ENCODE measurements at regions not wholly inside any gene's neighbourhood (a gene's known extent, or its start where the extent isn't known, plus 50 kb on each side); places are given as distances from the start of the nearest gene placed in this dataset.
A peak's percentile ranks its signal among the peaks of the same experiment; 100 is the strongest.

DNA sequence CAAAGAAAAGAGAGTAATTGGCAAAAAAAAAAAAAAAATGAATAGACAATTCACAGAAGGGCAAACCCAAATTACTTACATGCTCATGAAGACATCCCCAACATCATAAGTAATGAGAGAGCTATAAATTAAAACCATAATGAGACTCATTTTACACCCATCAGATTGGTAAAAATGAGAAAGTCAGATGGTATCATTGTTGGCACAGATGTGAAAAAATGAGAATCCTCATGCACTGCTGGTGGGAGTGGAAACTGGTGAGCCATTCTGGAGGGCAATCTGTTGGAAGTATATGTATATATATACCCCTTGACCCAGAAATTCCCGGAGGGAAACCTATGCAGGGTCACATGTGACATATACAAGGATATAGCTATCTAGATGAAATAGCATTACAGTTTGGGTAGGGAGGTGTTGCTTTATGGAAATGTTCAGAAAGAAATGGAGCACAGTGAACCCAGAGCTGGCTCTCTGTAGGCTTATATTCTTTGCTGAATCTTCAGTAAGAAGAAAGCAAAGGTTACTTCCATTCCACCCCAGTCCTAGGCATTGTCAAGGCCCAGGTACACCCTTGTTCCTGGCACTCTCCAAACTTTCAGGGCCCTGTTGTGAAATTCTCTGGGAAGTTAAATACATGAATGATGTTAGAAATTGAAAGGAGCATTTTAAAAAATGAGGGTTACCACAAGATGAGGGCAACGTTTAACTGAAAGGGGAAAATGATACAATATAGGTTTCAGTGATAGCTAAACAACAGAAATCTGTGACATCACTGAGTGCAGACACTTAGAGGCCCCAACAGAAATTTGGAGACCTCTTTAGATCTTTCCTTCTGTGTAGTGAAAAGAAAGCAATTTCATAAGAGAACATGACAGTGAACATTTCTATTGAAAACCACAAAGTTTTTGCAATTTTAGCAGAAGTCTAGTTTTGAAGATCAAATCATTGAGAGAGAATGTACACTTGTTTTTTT is 132.7 kb upstream of the TPRG1 start:
- no peak overlapping the region for H3K4me3 ChIP-seq (ENCODE audit: low read length)
- peak; percentile 33 for DNase-seq (ENCODE audit: low read depth, low spot score)

DNA sequence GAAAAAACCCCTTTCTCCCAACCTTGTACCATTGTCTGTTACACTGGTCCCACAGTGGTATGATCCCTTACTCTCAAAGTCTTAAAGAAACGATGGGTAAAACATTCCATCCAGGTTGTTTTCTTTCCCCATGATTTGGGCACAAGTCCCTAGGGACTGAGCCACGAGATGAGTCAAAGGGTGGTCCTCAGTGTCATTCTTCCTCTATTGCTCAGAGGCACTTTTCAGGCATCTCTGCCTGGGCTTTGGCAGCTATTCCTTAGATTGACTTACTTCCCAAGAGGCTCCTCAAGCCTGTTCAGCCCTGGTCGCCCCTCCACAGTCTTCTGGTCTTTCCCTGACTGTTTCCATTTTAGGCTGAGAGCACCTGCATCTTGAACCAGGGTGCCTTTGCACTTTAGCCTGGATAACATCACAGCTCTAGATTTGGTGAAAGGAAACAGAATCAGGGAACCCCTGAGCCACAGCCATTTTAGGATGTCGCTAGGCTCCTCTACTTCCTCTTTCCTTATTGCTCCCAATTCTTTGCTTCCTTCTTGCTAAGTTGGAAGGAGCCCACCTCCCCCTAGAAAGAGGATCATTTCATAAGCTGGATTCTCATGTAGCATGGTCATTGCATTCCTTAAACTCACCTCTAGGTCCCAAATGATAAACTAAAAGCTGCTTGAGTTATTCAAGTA is 131.0 kb upstream of the TPRG1 start:
- no peak for DNase-seq (ENCODE audit: low read depth, low spot score)
- no peak overlapping the region for H3K4me3 ChIP-seq (ENCODE audit: low read length)

DNA sequence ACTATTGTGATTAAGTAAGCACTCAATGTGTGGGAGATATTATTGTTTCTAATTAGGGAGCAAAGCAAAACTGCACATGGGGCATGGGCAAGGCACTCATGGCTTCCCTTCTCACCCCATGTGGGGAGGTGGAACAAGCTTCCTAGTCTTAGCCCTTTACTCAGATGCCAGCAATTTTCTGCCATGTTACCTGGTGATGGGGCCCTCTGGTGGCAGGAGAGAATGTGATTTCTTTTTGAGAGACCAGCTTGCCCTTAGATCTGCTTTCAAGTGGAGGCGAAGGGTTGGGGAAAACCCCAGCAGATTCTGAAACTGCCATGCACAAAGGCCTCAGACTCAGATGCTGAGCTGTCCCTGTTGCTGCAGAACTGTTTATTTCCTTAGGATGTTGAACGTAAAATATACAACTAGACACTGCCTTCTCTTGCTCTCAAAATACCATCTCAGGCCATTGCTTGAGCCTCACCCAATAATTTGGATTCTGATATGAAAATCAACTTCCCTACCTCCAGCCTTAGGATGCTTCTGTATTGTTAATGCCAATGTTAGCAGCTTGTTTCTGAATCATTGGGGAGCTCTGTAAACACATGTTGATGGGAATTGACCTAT is 130.2 kb upstream of the TPRG1 start:
- no peak overlapping the region for H3K4me3 ChIP-seq (ENCODE audit: low read length)
- DNase-seq (ENCODE audit: low read depth, low spot score) = peak; percentile 75

DNA sequence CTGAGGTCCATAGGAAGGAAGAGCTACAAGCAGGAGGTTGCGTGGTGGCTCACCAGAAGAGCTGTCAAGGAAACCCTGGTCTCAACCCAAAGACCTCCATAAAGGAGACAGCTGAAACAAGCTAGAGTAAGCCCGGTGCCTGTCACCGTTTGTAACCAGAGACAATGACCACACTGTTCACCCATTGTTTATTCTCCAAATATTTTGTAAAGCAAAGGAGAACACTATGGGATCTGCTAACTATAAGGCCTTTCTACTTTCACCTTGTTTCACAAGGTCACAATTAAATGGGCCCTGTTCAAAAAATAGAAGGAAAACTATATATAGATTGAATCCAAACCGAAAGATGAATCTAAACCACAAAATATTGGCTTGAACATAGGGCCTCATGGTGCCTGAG is 128.9 kb upstream of the TPRG1 start:
- H3K4me3 ChIP-seq (ENCODE audit: low read length) = no peak overlapping the region
- no peak for DNase-seq (ENCODE audit: low read depth, low spot score)

DNA sequence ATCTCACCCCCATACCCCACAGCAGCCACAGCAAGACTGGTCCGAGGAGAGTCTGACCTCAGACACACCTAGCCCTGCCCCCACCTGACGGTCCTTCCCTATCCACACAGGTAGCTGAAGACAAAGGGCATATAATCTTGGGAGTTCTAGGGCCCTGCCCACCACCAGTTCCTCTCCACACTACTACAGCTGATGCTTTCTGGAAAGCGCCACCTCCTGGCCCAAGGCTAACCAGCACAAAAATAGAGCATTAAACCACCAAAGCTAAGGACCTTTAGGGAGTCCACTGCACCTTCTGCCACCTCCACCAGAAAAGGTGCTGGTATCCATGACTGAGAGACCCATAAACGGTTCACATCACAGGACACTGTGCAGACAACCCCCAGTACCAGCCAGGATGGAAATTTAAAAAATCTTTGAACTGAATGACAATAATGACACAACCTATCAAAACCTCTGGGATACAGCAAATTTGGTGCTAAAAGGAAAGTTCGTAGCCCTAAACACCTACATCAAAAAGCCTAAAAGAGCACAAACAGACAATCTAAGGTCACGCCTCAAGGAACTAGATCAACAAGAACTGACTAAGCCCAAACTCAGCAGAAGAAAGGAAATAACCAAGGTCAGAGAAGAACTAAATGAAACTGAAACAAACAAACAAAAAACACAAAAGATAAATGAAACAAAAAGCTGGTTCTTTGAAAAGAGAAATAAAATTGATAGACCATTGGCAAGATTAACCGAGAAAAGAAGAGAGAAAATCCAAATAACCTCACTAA is 122.1 kb upstream of the TPRG1 start:
- no peak overlapping the region for H3K4me3 ChIP-seq (ENCODE audit: low read length)
- DNase-seq (ENCODE audit: low read depth, low spot score) = no peak

DNA sequence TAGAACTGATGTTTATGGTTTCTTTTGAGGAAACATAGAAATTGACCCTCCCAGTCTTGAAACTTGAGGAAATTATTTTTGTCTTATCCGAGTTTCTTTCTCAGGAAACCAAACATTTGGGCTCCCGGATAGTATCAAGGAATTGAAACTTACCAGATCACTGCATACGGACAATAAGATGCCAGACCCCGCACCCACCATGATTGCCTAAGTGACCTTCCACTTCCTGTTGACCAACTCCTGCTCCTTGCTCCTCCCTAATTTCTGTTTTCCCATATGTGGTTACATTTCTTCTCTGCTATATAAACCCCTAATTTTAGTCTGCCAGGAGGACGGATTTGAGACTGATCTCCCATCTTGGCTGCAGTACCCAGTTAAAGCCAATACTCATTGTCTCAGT is 118.4 kb upstream of the TPRG1 start:
- no peak for DNase-seq (ENCODE audit: low read depth, low spot score)
- H3K4me3 ChIP-seq (ENCODE audit: low read length) = no peak overlapping the region

DNA sequence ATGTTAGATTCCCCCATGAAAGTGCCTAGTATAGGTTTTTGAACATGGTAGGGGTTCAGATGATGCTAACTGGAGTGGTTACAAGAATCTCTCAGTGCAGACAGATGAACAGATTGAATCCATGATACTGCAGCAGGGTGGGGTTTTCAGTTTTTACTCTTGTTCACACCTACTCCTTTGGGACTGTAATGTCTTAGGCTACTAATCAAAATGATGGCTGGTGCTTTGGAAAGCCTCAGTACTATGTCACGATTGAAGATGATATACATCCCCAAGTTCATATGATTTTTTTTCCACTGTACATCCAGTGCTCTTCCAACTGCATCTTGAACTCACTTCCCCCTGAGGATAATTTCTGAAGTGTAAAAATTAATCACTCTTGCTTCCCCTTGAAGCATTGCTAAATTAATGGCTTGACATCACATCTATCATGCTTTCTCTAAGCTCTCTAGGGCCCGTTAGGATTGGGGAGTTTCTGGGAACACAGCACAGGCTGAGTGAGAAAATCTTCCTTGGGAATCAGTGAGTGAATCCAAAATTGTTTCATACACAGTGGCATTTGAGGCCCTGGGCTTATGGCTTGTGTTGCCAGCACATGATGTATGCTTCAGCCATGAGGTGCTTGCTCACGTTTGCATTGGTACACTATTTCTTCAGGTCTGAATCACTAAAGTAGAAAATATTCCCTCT is 115.0 kb upstream of the TPRG1 start:
- DNase-seq (ENCODE audit: low read depth, low spot score) = no peak
- H3K4me3 ChIP-seq (ENCODE audit: low read length) = no peak overlapping the region

DNA sequence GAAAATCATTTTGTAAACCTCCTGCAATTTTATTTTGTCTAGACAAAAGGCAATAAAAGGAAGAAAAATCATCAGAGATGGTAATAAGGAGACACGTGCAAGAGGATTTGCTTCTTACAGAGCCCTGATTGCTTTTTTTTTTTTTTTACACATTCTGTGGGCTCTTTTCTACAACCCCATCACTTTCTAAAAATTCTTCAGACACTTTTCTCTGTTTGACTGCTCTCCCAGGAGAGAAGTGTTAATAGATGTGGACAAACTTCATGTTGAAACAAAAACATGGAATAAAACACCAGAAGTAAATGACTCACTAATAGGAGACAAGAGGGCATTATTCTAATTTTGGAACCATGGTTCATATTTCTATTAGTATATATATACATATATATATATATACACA is 114.4 kb upstream of the TPRG1 start:
- H3K4me3 ChIP-seq (ENCODE audit: low read length) = no peak overlapping the region
- no peak for DNase-seq (ENCODE audit: low read depth, low spot score)

DNA sequence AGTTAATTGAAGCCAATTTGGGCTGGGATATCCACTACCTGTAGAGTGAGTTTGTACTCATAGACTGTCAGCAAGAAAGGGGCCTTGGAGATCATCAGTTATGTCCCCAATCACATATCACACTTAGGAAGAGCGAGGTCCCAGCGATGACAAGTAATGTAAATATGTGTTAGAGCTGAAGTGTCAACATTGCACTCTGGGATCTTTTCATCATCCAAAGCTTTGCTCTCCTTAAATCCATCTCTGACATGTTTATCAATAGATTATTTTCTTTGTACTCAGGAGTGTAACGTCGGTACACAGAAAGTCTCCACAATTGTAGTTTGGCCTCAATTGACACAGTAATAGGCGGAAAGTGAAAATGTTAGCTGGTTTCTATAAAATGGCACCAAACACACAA is 113.7 kb upstream of the TPRG1 start:
- no peak overlapping the region for H3K4me3 ChIP-seq (ENCODE audit: low read length)
- DNase-seq (ENCODE audit: low read depth, low spot score) = no peak

DNA sequence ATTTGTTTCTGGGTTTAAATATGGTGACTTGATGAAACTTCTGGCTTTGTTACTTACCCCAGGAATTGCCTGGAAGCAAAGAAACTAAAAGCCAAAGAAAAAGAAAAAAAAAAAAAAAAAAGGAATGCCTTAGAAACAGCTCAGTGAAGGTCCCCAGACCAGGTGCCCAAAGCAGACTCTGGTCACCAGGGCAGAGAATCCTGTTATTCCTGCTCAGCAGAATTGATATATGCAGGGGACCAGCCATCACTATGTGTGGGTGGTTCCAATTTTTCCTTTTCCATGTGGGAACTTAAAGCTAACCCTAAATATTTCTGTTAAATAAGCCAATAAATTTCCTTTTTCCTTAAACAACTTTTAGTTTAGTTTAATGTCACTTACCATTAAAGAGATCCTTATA is 100.8 kb upstream of the TPRG1 start:
- H3K4me3 ChIP-seq (ENCODE audit: low read length) = no peak overlapping the region
- no peak for DNase-seq (ENCODE audit: low read depth, low spot score)

DNA sequence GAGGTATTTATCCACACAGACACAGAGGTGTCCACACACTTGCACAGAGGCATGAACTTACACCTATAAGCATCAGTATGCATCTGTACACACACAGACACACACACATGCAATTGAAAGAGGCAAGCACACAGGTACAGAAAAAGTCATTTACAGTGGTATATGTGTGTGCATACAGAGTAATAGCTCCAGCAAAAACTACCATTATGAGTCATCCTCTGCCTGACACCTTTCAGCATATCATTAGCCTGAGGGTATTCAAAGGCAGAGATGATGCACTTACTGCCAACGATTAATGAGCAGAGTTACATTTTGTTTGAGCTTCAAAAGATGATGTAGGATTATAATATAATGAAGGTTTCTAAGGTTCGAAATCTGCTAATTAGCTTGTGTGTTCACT is 100.3 kb upstream of the TPRG1 start:
- no peak for DNase-seq (ENCODE audit: low read depth, low spot score)
- no peak overlapping the region for H3K4me3 ChIP-seq (ENCODE audit: low read length)

DNA sequence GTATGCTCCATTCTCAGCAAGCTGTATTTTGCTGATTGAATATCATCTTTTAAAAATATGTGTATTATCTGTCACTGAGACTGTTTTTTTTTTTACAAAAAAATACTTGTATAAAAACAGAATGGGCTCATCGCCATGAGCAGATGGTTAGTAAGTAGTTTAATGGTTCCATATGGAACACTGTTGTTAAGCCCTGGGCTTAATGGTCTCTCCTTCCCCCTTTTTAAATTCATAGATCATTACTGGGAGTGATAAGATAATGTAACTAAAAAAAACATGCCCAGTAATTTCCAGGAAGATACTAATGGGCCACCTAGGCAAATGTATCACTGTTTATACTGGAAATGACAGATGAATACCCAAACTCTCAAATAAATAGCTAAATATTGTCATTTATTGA is 95.3 kb upstream of the TPRG1 start:
- no peak overlapping the region for H3K4me3 ChIP-seq (ENCODE audit: low read length)
- DNase-seq (ENCODE audit: low read depth, low spot score) = no peak

DNA sequence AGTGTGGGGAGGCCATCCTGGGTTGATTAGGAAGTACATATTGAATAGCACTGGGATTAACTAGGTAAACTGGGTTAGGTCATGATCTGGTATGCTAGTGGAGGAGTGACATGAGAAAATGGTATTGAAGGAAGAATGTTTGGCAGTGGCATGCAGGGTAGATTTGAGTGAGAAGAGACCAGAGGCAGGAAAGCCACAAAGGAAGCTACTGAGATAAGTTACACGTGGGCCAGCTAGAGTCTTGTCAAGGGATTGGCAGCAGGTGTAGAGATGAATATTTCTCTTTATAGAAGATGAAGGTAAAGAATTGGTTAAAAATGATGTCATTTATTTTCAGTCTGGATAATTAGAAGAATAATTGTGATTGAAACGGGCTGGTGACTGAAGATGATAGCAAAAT is 91.0 kb upstream of the TPRG1 start:
- H3K4me3 ChIP-seq (ENCODE audit: low read length) = no peak overlapping the region
- no peak for DNase-seq (ENCODE audit: low read depth, low spot score)

DNA sequence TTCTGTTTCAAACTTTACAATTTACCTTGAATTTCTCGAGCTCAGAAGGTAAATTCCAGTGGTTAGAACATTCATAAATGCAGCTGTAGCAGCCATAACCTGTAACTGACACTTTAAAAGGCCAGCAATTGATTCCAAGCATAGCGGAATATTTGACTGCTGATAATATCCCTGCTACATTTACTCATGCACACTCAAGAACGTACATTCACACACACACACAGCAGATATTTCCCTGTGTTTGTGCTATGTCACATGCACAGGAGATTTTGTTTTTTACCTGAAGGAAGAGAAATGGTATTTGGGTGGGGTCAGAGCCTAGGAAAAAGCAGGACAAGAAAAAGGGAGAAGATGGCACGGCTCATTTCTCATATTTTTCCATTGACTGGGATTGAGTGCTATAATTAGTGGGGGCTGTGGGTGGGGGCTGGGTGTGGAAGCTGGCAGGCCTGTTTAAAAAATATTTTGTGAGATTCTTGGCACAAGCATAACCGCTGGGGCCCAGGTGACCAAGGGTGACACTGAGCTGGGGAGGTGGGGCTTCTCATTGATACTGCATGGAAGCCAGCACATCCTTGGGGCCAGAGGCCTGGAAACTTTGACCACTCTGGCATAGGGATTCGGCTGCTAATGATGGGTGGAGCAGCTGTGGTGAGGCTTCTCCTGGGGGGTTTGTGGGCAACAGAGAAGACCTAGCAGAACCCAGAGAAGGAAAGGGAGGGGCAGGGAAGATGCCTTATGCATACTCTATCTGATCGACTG is 88.9 kb upstream of the TPRG1 start:
- H3K4me3 ChIP-seq (ENCODE audit: low read length) = no peak overlapping the region
- no peak for DNase-seq (ENCODE audit: low read depth, low spot score)

DNA sequence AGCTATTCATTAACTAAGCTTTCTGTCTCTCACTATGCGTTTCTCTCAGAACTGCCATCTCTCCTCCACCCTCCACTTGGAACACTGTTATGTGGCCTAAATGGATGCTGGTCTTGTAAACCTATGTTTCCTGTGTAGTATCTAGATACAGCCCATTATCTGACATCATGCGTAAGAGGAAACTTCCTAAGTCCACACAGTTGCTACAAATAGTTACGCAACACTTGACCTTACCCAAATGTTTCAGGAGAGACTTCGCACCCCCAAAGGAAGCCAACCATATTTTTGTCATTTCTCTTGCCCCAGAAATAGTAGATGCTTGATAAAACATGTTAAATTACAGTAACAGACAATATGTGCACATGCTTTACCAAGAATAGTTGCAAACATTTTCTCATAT is 87.2 kb upstream of the TPRG1 start:
- DNase-seq (ENCODE audit: low read depth, low spot score) = no peak

DNA sequence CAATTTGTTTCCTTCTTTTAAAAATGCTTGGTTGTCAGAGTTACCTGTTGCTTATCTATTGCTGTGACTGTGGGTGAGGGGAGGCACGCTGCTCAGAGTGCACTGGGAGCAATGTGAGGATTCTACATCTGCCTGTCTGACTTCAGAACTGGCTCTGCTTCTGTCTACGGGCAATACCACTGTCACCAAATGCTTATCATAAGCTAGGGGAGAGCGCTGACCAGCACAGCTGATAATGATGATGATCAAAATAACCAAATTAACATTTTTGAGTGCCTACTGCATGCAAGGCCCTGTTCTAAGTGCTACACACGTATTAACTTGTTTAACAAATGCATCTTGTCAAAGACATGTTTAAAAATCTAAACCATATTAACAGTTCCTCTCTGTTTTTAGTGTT is 79.2 kb upstream of the TPRG1 start:
- H3K4me3 ChIP-seq (ENCODE audit: low read length) = no peak overlapping the region

More for the DNA sequence above, 87.2 kb upstream of the TPRG1 start:
- H3K4me3 ChIP-seq (ENCODE audit: low read length) = no peak overlapping the region

DNA sequence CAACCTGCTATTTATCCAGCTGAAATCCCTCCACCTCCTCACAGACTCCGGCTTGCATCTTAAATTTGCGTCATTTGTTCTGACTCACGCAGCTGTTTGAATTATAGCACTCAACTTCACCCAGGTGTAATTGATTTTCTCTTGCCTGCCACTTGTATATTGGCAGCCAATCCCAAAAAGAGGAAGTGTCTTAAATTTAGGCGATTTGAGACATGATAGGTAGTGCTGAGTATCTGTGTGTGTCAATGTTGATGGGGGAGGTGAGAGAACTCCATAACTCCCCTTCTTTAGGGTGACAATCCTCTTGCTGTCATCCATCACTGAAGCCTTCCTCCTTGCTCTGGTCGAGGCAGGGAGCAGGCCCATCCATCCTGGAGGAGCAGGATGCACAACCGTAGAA is 77.2 kb upstream of the TPRG1 start:
- DNase-seq (ENCODE audit: low read depth, low spot score) = no peak

More for the DNA sequence above, 79.2 kb upstream of the TPRG1 start:
- no peak for DNase-seq (ENCODE audit: low read depth, low spot score)

DNA sequence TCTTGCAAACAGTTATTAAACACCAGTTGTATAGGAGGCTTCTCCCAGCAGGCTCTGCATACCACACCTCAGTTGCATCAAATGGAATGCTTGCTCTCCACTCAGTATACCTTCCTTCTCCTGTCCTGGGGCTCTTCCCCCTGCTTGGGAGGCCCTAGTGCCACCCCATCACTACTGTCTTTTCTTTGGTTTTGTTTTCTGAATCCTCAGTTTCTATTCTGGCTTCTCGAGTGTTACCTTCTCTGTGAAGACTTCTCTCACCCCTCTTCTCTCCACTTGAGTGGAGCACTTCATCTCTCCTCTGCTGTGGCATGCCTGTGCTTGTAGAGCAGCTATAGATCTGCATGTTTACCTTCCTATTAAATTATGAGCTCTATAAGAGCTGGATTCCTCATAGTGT is 75.7 kb upstream of the TPRG1 start:
- H3K4me3 ChIP-seq (ENCODE audit: low read length) = no peak overlapping the region
- no peak for DNase-seq (ENCODE audit: low read depth, low spot score)

More for the DNA sequence above, 77.2 kb upstream of the TPRG1 start:
- H3K4me3 ChIP-seq (ENCODE audit: low read length) = no peak overlapping the region
